ENCODE measurements at regions not wholly inside any gene's neighbourhood (a gene's known extent, or its start where the extent isn't known, plus 50 kb on each side); places are given as distances from the start of the nearest gene placed in this dataset.
"Not testable (repeated sequence)": the region's sequence is repeated elsewhere in the genome, so short reads cannot be mapped to it uniquely, and the experiment has no call there.

- no peaks in the 10 kb centered on the region for H3K27me3 ChIP-seq (ENCODE audit: low read depth)
- intact Hi-C loops (cut with micrococcal nuclease) = no loop called here
- H3K36me3 ChIP-seq = no peaks in the 10 kb centered on the region
- peaks cover 11% of the 10 kb centered on the region for H3K9me3 ChIP-seq (replicated peaks)
- H3K4me1 ChIP-seq = no peaks in the 10 kb centered on the region
- H3K27ac ChIP-seq (replicated peaks) = no peak overlapping the region
- H3K4me3 ChIP-seq = no peak overlapping the region
- TF ChIP-seq, protein P1, sequence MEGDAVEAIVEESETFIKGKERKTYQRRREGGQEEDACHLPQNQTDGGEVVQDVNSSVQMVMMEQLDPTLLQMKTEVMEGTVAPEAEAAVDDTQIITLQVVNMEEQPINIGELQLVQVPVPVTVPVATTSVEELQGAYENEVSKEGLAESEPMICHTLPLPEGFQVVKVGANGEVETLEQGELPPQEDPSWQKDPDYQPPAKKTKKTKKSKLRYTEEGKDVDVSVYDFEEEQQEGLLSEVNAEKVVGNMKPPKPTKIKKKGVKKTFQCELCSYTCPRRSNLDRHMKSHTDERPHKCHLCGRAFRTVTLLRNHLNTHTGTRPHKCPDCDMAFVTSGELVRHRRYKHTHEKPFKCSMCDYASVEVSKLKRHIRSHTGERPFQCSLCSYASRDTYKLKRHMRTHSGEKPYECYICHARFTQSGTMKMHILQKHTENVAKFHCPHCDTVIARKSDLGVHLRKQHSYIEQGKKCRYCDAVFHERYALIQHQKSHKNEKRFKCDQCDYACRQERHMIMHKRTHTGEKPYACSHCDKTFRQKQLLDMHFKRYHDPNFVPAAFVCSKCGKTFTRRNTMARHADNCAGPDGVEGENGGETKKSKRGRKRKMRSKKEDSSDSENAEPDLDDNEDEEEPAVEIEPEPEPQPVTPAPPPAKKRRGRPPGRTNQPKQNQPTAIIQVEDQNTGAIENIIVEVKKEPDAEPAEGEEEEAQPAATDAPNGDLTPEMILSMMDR (IDR thresholded peaks at IDR 0.05; ENCODE audit: borderline replicate concordance) = no peak
- no peak for DNase-seq
Observed at GRCh38 chr12:19615384-19615725, 176.1 kb downstream of the AEBP2 start.

DNA sequence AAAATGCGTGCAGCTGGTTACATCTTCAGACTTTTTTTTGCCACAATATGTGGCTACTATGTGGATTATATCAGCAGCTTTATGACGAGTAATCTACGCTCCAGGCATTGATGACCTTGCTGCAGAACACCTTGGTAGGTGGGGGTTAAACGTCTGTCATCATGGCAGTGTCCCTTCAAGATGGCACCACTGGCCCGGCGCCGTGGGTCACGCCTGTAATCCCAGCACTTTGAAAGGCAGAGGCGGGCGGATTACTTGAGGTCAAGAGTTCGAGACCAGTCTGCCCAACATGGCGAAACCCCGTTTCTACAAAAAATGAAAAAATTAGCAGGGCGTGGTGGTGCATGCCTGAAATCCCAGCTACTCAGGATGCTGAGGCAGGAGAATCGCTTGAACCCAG is 177.5 kb downstream of the AEBP2 start:
- no peak for DNase-seq
- H3K4me3 ChIP-seq = no peak overlapping the region
- H3K27me3 ChIP-seq (ENCODE audit: low read depth) = no peaks in the 10 kb centered on the region
- no peaks in the 10 kb centered on the region for H3K36me3 ChIP-seq
- intact Hi-C loops (cut with micrococcal nuclease) = no loop called here
- TF ChIP-seq, protein P1 (IDR thresholded peaks at IDR 0.05; ENCODE audit: borderline replicate concordance) = no peak
- no peaks in the 10 kb centered on the region for H3K4me1 ChIP-seq
- H3K27ac ChIP-seq (replicated peaks) = no peak overlapping the region
- H3K9me3 ChIP-seq (replicated peaks) = no peaks in the 10 kb centered on the region

- TF ChIP-seq, protein P1 (IDR thresholded peaks at IDR 0.05; ENCODE audit: borderline replicate concordance) = no peak
- Histone ChIP-seq H3K36me3 (no peaks in the 10 kb centered on the region), H3K27ac (replicated peaks) (no peak overlapping the region), H3K4me1 (no peaks in the 10 kb centered on the region), H3K27me3 (ENCODE audit: low read depth) (no peaks in the 10 kb centered on the region), H3K4me3 (no peak overlapping the region), H3K9me3 (replicated peaks) (no peaks in the 10 kb centered on the region)
- intact Hi-C loops (cut with micrococcal nuclease) = no loop called here
- DNase-seq = no peak
Observed at GRCh38 chr12:19620222-19620621, 180.9 kb downstream of the AEBP2 start.

DNA sequence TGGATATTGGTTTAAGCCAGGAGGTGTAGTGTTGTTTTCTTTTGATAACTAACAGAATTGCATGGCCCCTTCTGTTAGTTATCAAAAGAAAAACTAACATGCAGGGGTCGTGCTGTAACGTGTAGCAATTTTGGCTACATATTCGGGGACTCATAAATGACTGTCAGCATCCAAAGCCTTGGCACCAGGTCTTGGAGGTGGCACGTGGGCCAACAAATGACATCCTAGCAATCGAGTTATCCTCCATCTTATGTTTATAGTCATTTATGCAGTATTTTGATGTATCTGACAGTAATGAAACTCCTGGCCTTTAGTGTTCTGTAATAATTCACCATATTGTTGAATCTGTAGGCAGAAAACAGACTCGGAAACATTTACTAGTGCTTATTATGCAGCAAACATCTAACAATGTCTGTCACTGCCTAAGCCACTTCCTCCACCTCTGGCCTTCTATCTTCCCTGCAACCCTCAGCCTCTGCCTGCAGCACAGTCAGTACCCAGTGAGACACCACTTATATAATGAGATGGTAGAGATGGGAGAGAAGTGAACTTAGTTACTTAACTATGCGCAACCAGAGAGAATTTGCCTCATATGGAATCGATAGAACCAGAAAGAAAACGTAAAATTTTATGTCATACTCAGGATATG is 184.6 kb downstream of the AEBP2 start:
- TF ChIP-seq, protein P1 (IDR thresholded peaks at IDR 0.05; ENCODE audit: borderline replicate concordance) = no peak

DNA sequence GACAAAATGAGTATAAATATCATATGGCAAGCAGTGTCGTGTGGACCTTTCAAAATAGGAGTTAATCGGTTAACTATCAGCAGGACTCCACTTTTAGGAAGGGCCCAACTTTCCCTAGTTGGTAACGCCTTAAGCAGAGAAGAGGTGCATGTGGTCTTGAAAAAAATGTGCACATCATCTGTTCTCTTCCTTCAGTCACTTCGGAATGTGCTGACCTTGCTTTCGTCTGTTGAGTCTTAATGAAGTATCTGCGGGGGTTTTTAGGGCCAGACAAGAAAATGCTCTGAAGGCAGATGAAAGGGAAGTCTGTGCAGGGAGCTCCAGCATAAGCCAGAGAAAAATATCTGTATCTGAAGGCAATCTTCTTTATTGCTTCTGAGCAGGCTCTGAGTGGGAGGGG is 185.2 kb downstream of the AEBP2 start:
- Histone ChIP-seq H3K9me3 (replicated peaks) (peaks cover 6% of the 10 kb centered on the region), H3K4me3 (no peak overlapping the region), H3K36me3 (no peaks in the 10 kb centered on the region), H3K27ac (replicated peaks) (no peak overlapping the region), H3K27me3 (ENCODE audit: low read depth) (no peaks in the 10 kb centered on the region), H3K4me1 (no peaks in the 10 kb centered on the region)
- intact Hi-C loops (cut with micrococcal nuclease) = no loop called here
- TF ChIP-seq, protein P1 (IDR thresholded peaks at IDR 0.05; ENCODE audit: borderline replicate concordance) = no peak
- no peak for DNase-seq

More for the DNA sequence above, 184.6 kb downstream of the AEBP2 start:
- Histone ChIP-seq H3K4me1 (no peaks in the 10 kb centered on the region), H3K36me3 (no peaks in the 10 kb centered on the region), H3K9me3 (replicated peaks) (peaks cover 6% of the 10 kb centered on the region), H3K4me3 (no peak overlapping the region), H3K27me3 (ENCODE audit: low read depth) (no peaks in the 10 kb centered on the region), H3K27ac (replicated peaks) (no peak overlapping the region)
- intact Hi-C loops (cut with micrococcal nuclease) = no loop called here
- DNase-seq = no peak

- H3K4me3 ChIP-seq; DNase-seq; H3K27ac ChIP-seq (replicated peaks); H3K9me3 ChIP-seq (replicated peaks); H3K4me1 ChIP-seq; intact Hi-C loops (cut with micrococcal nuclease); H3K36me3 ChIP-seq; H3K27me3 ChIP-seq (ENCODE audit: low read depth): not testable (repeated sequence)
Observed at GRCh38 chr12:19625551-19625950, 186.3 kb downstream of the AEBP2 start.

Measured in left ventricle myocardium inferior (tissue), 1 donor.